Superior temporal gyrus (tissue), 1 donor: ENCODE measurements at regions not wholly inside any gene's neighbourhood (a gene's known extent, or its start where the extent isn't known, plus 50 kb on each side); places are given as distances from the start of the nearest gene placed in this dataset.

Experiments
- DNase-seq: peaks from one replicate; pipeline ENCODE4 v3.0.0-alpha.2; 2016; ENCODE audit errors: extremely low spot score

DNA sequence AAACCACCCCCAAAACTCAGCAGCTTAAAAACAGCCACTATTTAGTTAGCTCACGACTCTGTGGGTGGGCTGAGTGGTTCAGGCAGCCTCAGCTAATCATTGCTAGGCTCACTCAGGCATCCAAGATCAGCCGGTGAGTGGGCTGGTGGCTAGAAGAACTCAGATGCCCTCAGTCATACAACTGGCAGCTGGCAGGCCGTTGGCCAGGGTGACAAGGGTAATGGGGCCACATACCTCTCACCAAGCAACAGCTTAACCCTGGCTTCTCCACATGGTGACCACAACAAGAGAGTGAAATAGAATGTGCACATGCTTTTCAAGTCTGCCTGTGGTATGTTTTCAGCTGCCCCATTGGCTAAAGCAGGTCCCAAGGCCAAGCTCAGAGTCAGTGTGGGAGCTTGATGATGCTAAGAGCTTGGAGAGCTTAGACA, 435.4 kb upstream of the TSHZ3 start:
- DNase-seq = no peak

DNA sequence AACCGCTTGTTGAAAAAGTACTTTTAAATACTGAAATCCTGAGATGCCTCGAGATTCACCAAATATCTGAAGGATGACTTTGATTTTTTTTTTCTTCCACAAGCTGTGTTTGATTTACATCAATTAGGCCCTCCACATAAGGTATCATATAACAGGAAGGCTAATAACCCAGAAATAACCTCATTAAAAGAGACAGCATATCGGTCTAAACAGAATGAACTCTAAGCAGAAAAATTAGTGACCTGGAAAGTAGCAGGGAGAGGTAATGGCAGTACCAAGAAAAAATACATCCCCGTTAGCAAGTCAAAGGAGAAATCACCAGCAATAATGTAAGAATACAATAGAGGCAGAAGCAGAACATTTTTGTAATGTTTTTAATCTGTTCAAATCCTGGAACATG, 452.4 kb upstream of the TSHZ3 start:
- DNase-seq = no peak

DNA sequence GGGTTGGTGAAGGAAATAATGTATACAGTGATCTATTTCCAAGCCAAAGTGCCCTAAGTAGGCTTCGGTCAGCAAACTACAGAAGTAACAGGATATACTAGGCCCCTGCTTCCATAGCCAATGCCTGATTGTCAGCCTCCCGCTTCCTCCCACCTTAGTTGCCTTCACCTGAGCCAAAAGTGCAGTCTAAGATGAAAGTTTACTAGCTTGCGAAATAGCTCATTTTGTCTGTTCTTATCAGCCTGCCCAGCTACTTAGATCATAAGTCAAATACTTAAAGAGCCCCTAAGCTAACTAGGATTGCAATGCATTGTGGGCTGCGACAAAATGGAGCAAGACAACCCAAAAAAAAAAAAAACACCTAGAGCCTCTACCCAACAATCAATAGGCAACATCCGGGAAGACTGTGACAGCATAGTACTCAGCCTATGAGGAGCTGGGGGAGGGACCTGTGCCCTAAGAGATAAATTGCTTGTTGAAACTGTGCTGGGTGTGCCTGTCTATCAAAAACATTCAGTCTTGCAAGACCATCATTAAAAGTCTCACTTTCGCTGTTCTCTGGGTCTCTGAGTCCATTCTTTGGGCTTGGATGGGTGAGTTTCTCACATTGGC, 454.7 kb upstream of the TSHZ3 start:
- DNase-seq = no peak

DNA sequence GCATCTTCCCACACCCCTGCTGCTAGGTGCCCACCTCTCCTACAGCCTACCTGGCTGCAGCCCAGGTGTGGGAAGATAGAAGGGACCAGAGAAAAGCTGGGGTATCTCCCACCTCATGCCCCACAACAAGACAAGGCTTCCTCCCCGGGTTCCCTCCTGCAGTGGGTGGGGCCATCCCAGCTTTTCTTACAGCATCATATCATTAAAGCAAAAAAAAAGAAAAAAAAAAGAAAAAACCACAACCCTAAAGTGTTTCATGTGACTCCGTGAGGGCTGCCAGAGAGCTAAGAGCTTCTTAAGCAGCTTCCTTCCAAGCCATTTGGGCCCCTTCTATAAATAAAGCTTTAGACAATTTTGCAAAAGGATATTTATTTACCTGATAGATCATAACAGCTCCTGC, 455.4 kb upstream of the TSHZ3 start:
- DNase-seq = no peak

DNA sequence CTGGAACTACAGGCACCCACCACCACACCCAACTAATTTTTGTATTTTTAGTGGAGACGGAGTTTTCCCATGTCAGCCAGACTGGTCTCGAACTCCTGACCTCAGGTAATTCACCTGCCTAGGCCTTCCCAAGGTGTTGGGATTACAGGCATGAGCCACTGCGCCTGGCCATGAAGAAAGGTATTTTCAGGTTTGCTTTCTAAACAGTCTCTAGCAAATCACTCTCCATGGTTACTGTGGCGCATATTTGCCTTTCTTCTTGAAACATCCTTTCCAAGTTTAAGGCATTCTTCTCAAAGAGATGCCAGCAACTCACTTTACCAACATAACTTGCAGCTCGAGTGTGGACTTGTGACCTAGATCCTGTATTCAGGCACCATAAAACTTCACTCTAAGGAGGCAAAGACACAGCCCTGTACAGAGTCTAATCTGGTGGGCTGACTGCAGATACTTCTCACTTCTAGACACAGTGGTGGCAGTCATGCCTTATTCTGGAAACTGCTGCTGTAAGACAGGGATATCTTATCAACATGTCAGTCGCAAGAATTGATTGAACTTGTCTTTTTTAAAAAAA, 461.4 kb upstream of the TSHZ3 start:
- no peak for DNase-seq

DNA sequence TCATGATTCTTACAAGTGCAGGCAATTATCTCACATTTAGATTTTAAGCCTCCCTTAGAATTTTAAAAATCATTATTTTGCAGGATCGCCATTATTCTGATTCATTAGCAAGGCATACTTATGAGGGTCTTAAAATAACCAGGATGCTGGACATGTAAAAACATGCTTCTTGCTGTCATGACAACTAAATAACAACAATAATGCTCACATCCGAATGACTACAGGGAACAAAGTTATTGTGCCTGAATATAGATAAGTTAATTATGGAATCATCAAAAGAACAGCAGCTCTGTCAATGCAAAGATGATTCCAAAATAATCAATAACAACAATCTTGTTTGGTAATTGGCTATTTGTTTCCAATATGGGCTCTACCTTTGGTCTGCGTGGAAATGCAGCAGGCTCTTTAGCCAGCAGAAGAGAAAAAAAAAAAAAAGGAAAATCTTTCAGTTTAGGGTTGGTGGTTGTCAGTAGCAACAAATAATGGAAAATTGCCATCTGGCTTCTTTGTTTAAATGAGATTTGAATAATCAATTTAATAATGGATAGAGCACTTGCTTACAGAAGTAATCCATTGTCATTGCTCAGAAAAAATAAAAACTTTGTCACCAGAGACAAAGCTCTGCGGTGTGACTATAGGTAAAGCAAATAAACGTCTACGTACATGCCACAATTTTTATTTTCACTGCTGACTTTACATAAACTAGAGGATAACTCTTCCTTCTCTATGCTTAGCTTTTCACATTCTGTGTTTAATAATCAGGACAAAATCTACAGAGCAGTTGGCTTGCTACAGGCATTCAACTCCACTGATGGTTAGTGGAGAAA, 468.9 kb upstream of the TSHZ3 start:
- DNase-seq = peak; percentile 16

DNA sequence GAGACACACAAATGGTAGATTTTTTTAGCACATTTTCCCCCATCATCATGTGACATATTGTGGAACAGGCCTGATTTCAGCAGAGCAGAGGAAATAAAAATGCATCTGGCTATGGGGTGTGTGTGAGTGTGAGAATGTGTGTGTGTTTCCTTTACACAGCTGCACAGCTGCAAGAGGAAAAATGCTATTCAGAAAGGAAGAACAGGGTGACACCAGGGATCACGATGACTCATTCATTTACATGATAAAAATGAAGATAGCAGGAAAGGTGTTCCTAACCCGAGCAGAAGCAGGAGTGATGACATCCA, 469.5 kb upstream of the TSHZ3 start:
- peak; percentile 33 for DNase-seq

DNA sequence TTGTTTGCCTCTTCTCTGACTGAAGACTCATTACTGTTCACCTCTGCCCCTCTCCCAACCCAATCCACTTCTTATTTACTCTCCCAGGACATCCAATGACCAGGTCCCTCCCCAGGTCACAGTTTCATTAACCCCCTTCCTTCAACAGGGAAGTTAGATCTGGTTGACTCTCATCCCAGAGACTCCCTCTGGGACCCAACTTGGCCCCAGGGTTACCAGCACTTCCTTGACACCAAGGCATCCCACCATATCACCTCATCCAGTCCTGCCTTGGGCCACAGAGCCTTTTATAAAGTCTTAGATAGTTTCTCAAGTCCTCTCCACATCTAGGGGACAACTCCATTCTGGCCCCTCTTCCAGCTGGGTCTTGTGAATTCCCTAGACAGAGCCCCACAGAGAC, 470.6 kb upstream of the TSHZ3 start:
- no peak for DNase-seq

DNA sequence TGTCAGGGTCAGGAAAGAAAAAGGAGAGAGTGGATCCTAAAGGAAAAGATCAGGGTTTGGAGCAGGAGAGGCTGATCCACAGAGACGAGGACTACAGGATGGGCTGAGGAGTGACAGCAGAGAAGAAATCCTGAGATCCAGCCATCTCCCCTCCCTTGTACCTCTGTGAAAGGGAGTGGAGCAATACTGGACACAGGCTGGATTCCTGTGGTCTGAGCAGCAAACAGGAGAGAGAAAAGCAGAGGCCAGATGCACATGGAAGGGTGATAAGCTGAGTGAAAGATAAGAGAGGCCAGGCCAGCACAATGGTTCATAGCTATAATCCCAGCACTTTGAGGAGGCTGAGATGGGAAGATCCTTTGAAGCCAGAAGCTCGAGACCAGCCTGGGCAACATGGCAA, 472.1 kb upstream of the TSHZ3 start:
- DNase-seq = no peak

DNA sequence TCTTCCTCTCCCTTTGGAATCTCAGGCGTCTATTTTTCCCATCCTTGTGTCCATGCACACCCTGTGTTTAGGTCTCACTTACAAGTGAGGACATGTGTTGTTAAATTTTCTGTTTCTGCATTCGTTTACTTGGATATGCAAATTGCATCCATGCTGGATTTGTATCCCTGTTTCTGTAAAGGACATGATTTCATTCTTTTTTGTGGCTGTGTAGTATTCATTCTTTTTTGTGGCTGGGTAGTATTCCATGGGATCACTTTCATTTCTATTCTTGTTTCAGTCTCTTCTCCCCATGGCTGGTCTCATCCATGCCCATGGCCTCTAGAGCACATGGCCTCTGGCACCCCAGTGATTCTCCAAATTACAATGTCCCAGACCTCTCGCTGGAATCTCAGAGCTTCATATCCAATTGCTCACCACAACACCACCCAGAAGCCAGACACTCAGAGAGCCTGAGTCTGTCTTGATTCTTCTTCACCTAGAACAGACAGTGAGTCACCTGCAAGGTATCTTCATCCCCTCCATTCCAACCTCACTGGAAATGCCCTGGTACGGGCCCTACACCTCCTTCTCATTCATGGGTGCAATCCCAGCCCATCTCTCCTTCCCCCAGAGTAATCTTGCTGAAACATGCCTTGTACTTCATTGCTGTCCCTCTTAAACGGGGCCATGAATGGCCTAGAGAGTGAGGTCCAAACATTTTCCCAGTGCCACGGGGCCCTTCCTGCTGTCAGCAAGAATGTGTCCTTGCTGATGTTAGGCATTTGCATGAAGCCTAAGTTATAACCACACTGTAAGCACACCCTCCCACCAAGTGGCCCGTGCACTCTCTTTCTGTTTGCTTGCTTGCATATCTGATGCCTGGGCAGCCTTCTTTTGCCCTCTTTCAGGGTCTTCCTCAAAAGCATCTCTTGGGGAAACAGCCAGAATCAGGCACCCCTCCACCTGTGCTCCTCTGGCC, 476.2 kb upstream of the TSHZ3 start:
- no peak for DNase-seq

DNA sequence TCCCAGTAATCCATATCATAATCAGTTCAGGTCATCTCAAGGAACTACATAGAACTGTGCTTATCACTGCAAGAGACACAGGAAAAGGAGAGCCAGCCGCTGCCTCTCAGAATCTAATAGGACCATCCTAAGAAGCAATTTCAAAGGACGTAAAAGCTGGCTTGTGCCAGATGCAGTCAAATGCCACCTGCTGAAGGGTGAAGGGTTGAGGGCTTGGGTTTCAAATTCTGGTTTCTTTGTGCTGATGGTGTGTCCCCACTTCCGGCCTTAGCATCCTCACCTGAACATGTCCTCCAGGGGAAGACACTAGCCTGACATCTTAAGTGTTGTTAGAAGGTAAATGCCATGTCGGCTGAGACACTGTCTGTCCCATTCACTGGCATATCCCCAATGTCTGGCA, 477.1 kb upstream of the TSHZ3 start:
- no peak for DNase-seq

DNA sequence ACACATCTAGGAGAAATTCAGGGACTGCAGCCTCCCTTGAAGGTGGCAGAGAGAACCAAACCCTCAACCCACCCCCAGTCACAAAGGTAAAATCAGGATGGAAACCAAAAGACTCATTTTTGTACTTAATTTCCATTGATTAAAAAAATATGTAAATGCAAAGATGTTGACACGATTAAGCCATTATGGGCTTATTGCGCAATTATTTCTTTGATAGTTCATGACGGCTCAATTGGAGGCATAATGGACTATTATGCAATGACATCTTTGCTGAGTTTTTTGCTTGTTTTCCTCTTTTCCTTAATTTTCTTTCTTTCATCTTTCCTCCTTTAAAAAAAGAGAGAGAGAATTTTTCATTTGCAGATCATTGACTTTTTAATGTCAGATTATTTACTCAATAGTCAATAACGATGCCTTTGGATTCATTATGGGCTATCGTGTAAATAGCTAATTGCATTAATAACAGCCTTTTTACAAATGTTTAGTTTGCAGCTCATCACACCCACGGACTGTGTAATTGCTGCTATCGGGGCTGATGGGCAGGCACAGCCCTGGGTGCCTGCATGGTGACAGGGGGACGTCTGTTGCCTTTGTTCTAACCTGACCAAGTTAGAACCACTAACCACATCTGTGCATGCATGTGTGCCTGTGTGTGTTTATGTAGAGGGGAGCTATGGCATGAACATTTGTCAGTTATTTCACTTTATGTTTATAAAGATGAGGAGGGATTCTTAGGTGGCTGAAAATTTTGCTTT, 482.4 kb upstream of the TSHZ3 start:
- DNase-seq = no peak

DNA sequence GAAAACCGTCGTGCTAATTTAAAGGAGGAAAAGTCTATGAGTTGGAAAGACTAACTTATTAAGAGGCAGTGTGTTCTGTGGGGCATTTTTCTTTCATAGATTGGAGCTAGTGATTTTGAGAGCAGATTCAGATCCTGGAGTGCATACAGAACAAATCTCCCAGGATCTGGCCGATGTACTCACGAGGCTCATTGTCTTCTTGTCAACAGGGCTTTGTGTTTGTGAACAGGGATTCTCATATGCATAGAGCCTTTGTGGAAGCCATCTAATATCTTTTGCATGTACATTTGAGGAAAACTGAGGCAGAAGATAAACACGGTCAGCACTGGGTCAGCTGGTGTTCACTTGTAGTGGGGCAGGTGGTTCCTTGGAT, 482.9 kb upstream of the TSHZ3 start:
- peak; percentile 38 for DNase-seq

DNA sequence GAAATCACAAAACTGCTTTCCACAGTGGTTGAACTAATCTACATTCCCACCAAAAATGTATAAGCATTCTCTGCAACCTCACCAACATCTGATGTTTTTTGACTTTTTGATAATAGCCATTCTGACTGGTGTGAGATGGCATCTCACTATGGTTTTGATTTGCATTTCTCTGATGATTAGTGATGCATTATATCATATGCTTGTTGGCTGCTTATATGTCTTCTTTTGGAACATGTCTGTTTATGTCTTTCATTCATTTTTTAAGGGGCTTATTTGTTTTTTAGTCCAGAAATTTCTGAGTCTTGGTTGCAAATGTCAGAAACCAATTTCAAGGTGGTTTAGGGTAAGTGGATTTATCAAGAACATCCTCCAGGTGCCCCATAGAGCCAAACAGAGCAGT, 484.8 kb upstream of the TSHZ3 start:
- DNase-seq = no peak

DNA sequence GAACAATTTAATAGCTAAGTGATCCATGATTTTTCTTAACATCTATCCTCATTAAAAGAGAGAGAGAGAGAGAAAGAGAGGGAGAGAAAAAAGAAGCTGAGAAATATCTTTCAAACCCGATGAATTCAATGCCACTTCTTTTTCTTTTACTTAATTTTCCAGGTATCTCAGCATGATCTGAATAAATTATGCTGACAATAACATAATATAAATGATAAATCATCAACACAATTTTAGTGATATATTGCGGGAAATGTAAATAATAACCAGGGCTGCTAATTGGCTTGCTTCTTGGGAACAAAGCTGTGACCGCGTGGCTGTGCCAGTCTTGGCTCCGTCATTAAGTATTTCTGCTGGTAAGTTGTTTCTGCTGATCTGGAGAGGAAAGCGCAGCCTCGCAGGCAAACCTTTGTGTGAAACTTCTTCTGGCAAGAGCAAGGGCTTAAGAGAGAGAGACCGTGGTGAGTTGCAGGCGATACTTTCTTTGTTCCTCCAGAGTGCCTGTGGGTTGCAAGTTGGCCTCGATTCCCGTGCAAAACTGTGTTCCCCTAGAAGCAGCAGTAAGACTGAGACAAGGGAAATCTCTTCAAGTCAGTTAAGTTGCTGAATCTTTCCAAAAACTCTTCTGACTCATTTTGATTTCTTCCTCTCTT, 489.1 kb upstream of the TSHZ3 start:
- peak; percentile 23 for DNase-seq

DNA sequence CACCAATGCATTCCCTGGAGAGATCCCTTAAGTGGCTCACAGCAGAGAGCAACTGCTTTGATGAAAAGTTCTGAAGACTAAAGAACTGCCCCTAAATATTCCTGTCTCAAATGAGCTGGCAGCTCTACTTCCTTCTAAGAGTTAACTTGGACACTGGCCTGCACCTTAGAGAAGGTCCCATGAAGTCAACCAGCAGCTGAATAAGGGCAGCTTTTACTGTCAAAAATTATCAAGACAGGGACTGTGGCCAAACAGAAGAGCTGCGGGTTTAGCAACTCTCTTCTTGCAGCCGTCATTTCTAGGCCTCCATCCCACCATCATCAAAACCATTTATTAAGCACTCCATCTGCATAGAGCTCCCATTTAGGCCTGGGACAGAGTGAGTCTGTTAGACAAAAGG, 491.1 kb upstream of the TSHZ3 start:
- DNase-seq = no peak

DNA sequence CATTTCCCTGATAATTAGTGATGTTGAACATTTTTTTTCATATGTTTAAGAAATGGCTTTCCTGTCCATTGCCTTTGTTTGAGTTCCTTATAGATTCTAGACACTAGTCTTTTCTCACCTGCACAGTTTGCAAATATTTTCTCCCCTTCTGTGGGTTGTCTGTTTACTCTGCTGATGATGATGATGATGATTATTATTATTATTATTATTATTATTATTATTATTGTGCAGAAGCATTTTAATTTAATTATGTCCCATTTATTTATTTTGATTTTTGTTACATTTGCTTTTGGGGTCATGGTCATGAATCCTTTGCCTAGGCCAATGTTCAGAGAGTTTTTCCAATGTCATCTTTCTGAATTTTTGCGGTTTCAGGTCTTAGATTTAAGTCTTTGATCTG, 492.5 kb upstream of the TSHZ3 start:
- no peak for DNase-seq

DNA sequence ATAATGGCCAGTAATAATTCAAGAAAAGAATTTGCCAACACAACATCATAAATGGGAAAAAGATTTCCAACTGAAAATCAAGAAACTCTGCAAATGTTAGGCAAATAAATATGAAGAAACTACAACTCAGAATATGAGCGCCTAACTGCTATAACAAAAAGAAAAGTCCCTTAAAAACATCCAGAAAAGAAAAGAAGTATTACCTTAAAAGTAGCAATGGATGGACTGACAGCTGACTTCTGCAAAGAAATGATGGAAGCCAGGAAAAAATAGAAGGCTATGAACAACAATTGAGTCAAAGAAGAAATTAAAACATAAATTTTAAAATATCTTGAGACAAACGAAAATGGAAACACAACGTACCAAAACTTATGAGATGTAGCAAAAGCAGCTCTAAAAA, 482.3 kb upstream of the ZNF507 start:
- DNase-seq = no peak

DNA sequence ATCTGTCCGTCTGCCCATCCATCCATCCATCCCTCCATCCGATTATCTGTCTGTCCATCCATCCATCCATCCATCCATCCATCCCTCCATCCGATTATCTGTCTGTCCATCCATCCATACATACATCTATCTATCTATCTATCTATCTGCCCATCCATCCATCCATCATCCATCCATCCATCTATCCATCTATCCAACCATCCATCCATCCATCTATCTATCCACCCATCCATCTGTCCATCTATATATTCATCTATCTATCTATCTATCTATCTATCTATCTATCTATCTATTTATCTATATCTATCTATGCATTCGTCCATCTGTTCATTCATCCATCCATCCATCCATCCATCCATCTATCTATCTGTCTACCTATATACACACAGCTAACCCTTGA, 471.1 kb upstream of the ZNF507 start:
- DNase-seq = no peak

DNA sequence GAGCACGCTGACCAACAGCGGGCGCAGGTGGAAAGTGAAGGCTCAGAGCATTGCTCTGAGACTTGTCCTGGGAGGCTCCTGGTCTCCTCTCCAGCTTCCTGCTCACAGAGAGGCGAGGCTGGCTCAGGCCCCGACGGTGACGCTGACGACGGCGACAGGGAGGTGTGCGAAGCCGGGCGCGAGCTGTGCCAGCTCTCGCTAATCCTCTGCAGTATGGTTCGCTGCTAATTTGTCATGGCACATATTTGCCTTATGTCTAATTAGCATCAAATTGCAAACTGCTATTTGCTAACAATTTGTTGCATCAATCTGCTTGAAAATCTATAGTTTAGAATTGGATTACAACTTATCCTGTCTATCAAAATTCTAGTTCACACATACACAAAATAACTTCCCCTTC, 469.8 kb upstream of the ZNF507 start:
- no peak for DNase-seq

DNA sequence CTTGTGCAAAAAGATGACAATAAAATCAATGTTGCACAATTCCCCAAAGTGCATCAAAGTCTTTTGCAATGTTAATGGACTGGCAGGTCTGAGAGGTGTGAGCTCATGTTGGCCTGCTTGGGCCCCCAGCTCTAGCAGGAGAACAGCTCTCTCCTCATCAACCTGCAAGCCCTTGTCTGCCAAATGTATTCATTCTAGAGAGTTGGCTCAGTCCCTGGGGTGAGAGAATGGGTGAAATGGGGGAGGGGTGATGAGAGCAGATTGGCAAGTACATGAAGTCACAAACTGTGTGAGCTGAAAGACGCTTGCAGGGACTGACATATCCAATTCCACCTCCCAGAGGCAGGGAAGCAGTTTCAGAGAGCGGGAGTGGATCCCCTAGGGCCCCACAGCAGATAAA, 465.1 kb upstream of the ZNF507 start:
- no peak for DNase-seq
